Smooth muscle cell (in vitro differentiated cells): ENCODE measurements at regions not wholly inside any gene's neighbourhood (a gene's known extent, or its start where the extent isn't known, plus 50 kb on each side); places are given as distances from the start of the nearest gene placed in this dataset.

Source experiments
- DNase-seq: peaks from one replicate; lab custom pipeline; 2025; ENCODE audit not compliant: unreplicated experiment; lab: John Stamatoyannopoulos, UW
- H2AFZ ChIP-seq: fragments of 200-600 bp; sonication (generic); 2 replicates; pipeline ENCODE4 v1.6.0; 2016; ENCODE audit warnings: antibody characterized with exemption, low read depth, mild to moderate bottlenecking
- H3F3A ChIP-seq: fragments of 200-600 bp; sonication (generic); 2 replicates; pipeline ENCODE4 v1.6.0; 2017; ENCODE audit warnings: antibody characterized with exemption, low read depth
- H3K27ac ChIP-seq: fragments of 200-600 bp; sonication (generic); 2 replicates; pipeline ENCODE4 v1.5.1; 2016; ENCODE audit warnings: low read depth, mild to moderate bottlenecking
- H3K27me3 ChIP-seq: fragments of 200-600 bp; sonication (generic); 2 replicates; pipeline ENCODE4 v1.6.1; 2016; ENCODE audit warnings: low read depth, mild to moderate bottlenecking
- H3K36me3 ChIP-seq: fragments of 200-600 bp; sonication (generic); 2 replicates; pipeline ENCODE4 v1.5.1; 2016; ENCODE audit warnings: low read depth
- H3K4me1 ChIP-seq: fragments of 200-600 bp; sonication (generic); 2 replicates; pipeline ENCODE4 v1.5.1; 2016; ENCODE audit warnings: low read depth
- H3K4me2 ChIP-seq: fragments of 200-600 bp; sonication (generic); 2 replicates; pipeline ENCODE4 v1.6.0; 2016; ENCODE audit warnings: mild to moderate bottlenecking
- H3K4me3 ChIP-seq: fragments of 200-600 bp; sonication (generic); 2 replicates; pipeline ENCODE4 v1.5.1; 2016; ENCODE audit warnings: mild to moderate bottlenecking
- H3K79me2 ChIP-seq: fragments of 200-600 bp; sonication (generic); 2 replicates; pipeline ENCODE4 v1.6.0; 2016; ENCODE audit warnings: low read depth, mild to moderate bottlenecking
- H3K9ac ChIP-seq: fragments of 200-600 bp; sonication (generic); 2 replicates; pipeline ENCODE4 v1.6.0; 2016; ENCODE audit warnings: low read depth
- H3K9me3 ChIP-seq: fragments of 200-600 bp; sonication (generic); replicated peaks from 2 replicates; pipeline ENCODE4 v1.5.1; 2016; ENCODE audit warnings: low read depth
- H4K20me1 ChIP-seq: fragments of 200-600 bp; sonication (generic); 2 replicates; pipeline ENCODE4 v1.6.0; 2016; ENCODE audit warnings: low read depth
- WGBS: methylation state at CpG from one replicate; pipeline ENCODE4 v1.1.7; 2016; ENCODE audit warnings: low lambda C conversion rate; 5-methylcytosine and 5-hydroxymethylcytosine counted together
- TF ChIP-seq, protein P1 (sequence below): fragments of 200-600 bp; sonication (generic); IDR thresholded peaks from 2 replicates; pipeline ENCODE4 v1.5.1; 2017; ENCODE audit warnings: borderline replicate concordance, mild to moderate bottlenecking, antibody characterized with exemption; ENCODE audit not compliant: insufficient read depth, poor library complexity, severe bottlenecking

DNA sequence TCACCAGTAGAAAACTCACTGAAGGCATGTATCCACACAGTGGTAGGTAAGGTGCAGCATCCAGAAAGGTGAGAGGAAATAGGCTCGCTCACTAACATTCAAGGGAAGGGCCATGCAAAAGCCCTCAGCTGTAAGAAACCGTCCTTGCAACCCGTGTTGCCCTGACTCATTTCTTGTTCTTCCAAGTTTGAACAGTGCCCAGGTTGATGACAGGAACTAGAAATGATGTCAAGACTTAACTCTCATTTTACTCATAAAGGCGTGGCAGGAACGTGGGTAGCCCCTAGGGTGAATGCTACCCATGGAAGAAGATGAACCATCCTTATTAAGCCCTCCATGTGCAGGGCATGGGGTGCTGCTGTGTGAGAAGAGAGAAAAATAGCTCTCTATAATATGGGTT is 187.6 kb downstream of the CD83 start:
- H3K79me2 ChIP-seq, result no peaks in the 10 kb centered on the region
- no peaks in the 10 kb centered on the region for H3K36me3 ChIP-seq
- H3K4me2 ChIP-seq, result no peak overlapping the region
- no peaks in the 10 kb centered on the region for H3K4me1 ChIP-seq
- H3K9me3 ChIP-seq, result no peaks in the 10 kb centered on the region
- H3K27me3 ChIP-seq, result peaks cover 17% of the 10 kb centered on the region
- H2AFZ ChIP-seq, result no peak overlapping the region
- no peak overlapping the region for H3K27ac ChIP-seq
- H3K9ac ChIP-seq, result no peak overlapping the region
- no peak for DNase-seq
- TF ChIP-seq, protein P1, sequence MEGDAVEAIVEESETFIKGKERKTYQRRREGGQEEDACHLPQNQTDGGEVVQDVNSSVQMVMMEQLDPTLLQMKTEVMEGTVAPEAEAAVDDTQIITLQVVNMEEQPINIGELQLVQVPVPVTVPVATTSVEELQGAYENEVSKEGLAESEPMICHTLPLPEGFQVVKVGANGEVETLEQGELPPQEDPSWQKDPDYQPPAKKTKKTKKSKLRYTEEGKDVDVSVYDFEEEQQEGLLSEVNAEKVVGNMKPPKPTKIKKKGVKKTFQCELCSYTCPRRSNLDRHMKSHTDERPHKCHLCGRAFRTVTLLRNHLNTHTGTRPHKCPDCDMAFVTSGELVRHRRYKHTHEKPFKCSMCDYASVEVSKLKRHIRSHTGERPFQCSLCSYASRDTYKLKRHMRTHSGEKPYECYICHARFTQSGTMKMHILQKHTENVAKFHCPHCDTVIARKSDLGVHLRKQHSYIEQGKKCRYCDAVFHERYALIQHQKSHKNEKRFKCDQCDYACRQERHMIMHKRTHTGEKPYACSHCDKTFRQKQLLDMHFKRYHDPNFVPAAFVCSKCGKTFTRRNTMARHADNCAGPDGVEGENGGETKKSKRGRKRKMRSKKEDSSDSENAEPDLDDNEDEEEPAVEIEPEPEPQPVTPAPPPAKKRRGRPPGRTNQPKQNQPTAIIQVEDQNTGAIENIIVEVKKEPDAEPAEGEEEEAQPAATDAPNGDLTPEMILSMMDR, result no peak
- 91% methylated on average over 5 of the region's 5 CpGs for WGBS
- no peaks in the 10 kb centered on the region for H4K20me1 ChIP-seq
- H3F3A ChIP-seq, result no peaks in the 10 kb centered on the region
- H3K4me3 ChIP-seq, result no peak overlapping the region

DNA sequence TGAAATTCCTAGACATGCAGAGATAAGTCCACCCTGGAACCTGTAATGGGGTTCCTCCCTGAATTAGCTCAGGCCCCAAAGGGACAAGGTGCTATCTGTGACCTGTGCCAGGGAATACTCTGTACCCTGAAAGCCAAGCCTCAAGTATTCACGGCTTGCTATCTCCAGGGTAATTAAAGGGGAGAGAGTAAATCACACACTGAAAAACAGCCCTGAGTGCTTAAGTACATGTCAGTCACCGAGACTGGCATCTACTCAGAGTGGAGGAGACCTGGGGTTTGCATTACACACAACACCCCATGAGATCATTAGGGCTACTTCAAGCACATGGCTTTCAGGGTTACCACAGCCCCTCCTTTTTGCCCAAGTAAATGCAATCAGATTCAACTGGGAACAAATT is 188.1 kb downstream of the CD83 start:
- Histone ChIP-seq H2AFZ (no peak overlapping the region), H3K27ac (no peak overlapping the region), H3K4me1 (no peaks in the 10 kb centered on the region), H3F3A (no peaks in the 10 kb centered on the region), H3K36me3 (no peaks in the 10 kb centered on the region), H3K4me3 (no peak overlapping the region), H3K4me2 (no peak overlapping the region), H3K9ac (no peak overlapping the region), H3K9me3 (no peaks in the 10 kb centered on the region), H3K27me3 (peaks cover 16% of the 10 kb centered on the region), H4K20me1 (no peaks in the 10 kb centered on the region), H3K79me2 (no peaks in the 10 kb centered on the region)
- WGBS, result 71% methylated on average over 2 of the region's 2 CpGs
- TF ChIP-seq, protein P1, result no peak
- DNase-seq, result no peak

DNA sequence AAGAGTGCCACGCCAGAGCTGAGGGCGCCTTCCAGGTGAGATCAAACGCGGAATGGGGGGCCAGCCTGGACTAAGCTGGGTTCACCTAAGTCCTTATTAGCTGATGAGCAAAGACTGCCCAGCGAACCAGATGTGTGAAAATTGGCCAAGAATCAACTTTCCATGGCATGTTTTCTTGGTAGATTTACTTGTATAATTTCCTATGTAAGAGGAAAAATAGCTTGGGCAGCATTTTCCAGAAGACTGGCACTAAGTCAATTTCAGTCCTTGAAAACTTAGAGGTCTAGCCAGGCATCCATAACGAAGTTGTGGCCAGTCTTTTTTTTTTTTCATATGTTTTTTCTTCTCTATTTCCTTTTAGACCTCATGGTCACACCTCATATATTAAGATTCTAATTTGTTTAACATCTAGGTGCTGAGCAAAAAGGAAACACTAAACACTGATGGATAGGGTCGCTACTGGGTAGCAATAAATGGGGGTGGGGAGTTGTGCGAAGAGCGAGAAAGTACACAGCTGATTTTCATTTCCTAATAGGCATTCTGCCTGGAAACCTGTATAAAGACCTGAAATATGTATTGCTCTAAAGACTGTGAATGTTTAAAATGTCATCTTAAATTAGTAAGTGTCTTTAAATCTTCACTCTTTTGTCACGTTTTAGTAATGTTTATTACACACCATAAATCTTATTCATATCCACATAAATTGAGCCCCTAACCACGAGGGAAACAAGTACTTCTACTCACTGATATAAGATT is 188.8 kb downstream of the CD83 start:
- 82% methylated on average over 11 of the region's 11 CpGs for WGBS
- Histone ChIP-seq H3K9ac (no peak overlapping the region), H3F3A (no peaks in the 10 kb centered on the region), H3K27me3 (peaks cover 15% of the 10 kb centered on the region), H3K27ac (no peak overlapping the region), H4K20me1 (no peaks in the 10 kb centered on the region), H3K4me3 (no peak overlapping the region), H3K79me2 (no peaks in the 10 kb centered on the region), H3K36me3 (no peaks in the 10 kb centered on the region), H3K4me1 (no peaks in the 10 kb centered on the region), H3K4me2 (no peak overlapping the region), H3K9me3 (no peaks in the 10 kb centered on the region), H2AFZ (no peak overlapping the region)
- TF ChIP-seq, protein P1, result no peak
- DNase-seq, result no peak

DNA sequence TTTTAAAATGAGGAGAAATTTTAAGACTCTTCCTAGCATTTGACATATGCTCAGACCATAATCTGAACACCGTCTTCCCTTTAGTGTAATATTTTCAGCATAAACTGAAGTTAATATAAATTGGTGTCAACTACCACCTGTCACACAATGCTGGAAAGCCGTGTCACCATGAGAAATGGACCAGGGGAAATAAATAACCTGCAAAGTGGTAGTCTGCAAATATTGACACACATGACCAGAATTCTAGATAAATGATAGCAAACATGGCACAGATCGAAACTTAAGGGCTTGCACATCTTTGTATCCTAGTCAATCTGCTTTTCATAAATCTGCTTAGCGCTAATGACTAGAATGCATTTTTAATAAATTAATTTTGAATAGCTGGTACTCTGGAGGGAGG is 191.9 kb downstream of the CD83 start:
- Histone ChIP-seq H3K9me3 (no peaks in the 10 kb centered on the region), H3K4me3 (no peak overlapping the region), H3K27me3 (no peaks in the 10 kb centered on the region), H3K79me2 (no peaks in the 10 kb centered on the region), H3K4me2 (no peak overlapping the region), H3K36me3 (no peaks in the 10 kb centered on the region), H3K9ac (no peak overlapping the region), H3K4me1 (no peaks in the 10 kb centered on the region), H3F3A (no peaks in the 10 kb centered on the region), H4K20me1 (no peaks in the 10 kb centered on the region), H2AFZ (no peak overlapping the region), H3K27ac (no peak overlapping the region)
- no peak for DNase-seq
- 97% methylated on average over 4 of the region's 4 CpGs for WGBS
- TF ChIP-seq, protein P1, result no peak
